MV-4-11 (cell line): ENCODE measurements at regions not wholly inside any gene's neighbourhood (a gene's known extent, or its start where the extent isn't known, plus 50 kb on each side); places are given as distances from the start of the nearest gene placed in this dataset.
A peak's percentile ranks its signal among the peaks of the same experiment; 100 is the strongest.
"Not testable (repeated sequence)": the region's sequence is repeated elsewhere in the genome, so short reads cannot be mapped to it uniquely, and the experiment has no call there.

Experiments used
- DNase-seq: peaks from one replicate; lab custom pipeline; 2025; lab: John Stamatoyannopoulos, UW

DNA sequence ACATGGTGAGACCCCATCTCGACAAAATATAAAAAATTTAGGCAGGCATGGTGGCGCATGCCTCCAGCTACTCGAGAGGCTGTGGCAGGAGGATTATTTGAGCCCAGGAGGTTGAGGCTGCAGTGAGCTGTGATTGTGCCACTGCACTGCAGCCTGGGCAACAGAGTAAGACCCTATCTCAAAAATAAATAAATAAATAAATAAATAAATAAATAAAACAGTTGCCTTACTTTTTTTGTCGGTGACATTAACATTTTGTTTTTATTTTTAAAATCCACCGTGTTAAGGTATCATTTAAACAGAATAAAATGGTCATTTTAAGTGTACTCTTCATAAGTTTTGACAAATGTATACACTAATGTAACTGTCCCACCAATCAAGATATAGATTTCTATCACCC, 57.0 kb downstream of the RASL11A start:
- DNase-seq = no peak

DNA sequence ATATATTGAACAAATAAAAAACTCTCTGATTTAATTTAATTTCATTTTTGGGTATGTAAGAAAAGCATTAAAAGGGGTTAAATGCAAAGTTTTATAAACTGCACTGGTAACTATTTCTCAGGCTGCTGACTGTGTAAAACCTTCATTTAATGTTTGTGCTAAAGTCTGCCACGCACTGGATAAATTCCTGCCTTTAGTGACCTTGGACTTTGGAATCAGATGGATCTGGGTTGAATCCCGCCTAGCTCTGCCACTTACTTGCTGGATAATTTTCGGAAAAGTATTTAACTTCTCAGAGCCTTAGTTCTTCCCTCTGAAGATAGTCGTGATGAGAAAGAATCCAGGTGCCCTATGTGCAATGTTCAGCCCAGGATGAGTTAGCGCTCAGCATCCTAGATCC, 58.6 kb downstream of the RASL11A start:
- no peak for DNase-seq

DNA sequence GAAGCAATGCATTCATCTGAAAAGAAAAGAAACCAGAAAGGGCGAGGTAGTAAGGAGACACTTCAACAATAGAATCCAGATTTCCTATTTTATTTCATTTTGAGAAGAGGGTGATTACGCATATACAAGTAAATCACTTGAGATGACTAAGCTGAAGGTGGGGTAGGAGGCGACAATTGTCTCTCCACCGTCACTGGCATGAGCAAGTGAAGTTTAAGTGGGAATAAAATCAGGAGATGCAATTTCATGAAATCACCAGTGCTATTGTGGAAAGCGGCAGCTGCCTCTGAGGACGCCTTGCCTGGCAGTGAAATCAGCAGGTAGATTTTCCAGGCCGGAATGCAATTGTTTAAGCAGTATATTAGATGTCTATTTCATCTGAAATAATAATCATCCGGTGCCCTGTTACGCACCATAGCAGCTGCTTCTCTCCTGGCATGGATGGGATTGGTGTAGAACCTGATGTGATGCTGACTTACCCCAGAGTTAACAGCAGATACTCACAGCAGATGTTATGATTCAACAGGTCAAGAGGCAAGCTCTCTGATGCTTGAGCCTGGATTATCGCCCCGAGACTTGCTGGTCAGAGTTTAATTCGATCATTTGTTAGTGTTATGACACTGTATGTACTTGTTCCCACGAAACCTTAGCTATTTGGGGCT, 64.3 kb downstream of the RASL11A start:
- DNase-seq = no peak

DNA sequence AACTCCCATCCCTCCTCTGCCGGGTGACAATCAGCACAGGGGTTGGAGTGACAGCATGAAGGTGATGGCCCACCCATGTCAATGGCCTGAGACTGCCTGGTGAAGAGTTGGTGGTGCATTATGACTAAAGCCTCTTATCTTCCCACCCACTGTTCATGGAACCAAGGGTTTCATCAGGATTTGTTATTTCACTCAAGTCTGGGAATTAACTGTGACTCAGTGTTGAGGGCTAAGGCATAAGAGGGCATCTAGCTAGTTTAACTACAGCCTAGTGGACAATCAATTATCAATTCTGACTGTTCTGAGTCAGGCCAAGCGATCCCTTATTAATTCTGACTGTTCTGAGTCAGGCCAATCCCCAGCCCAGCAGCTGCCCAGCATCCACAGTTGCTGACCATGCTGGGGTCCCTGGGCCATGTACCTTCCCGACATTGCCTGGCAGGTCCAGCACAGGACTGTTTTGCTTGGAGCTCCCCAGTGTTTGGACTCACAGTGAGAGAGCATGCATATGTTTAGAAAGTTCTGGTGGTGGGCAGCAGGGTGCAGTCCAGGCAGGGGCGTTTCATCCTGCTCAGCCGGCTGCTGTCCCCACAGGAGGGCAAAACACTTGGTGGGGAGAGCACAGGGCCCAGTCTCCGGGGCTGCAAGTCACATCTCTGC, 65.5 kb downstream of the RASL11A start:
- DNase-seq = no peak

DNA sequence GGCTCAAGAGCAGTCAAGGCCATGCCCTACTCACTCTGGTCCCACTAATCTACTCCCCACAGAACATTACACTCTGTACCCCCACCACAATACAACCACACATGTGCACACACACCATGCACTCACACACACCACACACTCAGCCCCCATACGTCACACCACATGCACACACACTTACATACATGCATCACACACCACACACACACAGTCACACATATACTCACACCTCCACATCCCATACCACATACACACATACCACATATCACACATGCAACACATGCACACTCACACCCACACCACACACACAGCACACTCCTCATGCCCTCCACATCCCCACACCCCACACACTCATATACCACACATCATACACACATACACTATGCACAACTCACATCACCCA, 67.6 kb downstream of the RASL11A start:
- DNase-seq = no peak

DNA sequence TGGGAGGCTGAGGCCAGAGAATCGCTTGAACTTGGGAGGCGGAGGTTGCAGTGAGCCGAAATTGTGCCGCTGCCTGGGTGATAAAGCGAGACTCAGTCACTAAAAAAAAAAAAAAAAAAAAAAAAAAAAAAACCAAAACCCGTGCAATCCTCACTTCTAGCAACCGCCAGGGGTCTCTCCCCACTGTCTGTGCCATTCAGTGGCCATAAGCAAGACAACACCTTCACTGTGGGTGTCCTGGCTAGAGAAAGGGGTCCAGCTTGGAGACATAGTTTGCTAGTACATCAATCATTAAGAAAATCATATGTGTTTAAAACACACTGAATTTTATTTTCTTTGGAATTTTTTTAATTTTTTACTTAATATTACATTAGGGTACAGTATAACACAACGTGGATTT, 68.2 kb downstream of the RASL11A start:
- no peak for DNase-seq

DNA sequence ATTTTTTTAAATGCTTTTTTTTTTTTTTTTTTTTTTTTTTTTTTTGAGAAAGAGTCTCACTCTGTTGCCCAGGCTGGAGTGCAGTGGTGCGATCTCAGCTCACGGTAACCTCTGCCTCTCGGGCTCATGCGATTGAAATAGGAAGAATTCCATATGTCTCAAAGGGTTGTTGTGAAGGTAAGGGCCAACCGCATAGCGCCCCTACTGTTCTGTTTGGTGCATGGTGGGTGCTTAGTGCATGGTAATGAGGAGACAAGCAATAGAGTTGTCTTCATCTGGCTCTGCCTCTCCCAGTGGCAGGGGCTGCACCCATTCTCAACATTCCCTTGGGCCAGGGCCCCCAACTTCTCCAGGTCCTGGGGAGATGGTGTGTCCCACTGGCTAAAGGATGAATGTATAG, 68.7 kb downstream of the RASL11A start:
- DNase-seq = peak; percentile 33

DNA sequence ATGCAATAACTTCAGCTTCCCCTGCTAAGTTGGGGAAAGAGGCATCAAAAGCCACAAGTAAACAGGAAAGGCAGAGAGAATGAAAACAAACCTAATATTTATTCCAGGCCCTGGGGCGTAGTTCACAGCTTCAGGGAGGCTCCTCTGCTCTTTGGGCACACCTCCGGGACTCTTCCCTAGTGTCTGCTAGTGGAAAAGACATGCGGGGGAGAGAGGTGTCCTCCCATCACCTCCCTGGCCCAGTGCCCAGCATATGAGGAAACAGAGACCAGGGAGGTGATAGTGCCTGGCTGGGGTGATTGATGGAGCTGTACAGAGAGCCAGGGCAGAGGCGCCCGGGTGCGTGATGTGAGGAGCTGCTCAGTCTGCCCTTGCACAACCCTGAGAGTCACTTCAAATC, 71.0 kb downstream of the RASL11A start:
- DNase-seq = no peak

DNA sequence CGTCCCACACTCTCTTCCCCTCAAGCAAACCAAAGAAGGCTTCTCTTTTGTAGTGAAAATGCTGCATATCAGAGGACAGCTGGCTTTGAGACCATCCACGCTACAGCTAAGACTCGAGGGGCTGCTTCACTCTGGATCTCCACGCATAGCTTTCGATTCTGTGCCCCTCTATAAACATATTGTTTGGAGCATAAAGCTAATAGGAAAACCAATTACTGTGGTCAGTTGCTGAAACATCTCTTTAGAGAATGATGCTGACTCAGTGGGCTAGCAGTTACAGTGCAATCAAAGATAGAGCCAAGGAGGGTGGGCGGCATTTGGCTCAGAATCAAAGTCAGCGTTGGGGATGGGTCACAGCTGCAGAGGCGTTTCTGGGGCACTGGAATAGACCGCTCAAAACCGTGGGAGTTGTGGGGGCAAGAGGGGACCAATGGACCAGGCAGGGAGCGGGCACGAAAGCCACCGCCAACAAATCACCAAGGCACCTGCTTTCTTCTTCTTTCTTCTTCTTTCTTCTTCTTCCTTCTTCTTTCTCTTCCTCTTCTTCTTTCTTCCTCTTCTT, 76.7 kb downstream of the RASL11A start:
- peak; percentile 30 for DNase-seq

DNA sequence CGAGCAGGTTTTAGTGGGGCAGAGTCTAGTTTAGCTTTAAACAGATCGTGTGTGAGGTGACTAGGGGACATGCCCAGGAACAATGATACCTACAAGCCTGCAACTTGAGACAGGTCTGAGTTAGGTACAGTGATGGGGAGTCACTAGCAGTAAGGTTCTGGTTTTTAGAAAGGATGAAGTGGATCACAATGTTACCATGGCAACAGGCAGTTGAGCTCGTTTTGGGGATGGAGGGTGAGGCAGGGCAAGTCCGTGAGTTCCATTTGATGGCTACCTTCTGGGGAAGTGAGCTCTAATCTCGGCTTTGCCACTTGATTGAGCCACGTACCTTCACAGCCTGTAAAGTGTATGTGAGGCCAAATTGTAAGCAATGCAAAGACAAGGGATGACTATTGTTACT, 76.0 kb upstream of the GTF3A start:
- no peak for DNase-seq

DNA sequence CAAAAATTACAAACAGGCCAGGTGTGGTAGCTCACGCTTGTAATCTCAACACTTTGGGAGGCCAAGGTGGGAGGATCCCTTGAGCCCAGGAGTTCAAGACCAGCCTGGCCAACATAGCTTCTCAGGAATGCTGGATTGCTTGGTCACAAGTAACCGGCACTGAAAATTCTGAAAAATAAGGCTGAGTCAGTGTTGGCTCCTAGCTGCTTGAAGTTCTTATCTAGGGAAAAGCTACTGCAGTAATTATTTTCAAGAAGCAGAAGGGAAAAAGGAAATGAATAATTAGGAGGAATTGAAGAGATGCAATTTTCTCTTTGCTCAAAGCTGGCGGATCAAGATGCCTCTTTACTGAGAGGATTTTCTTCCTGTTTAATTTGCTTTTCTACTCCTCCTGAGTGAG, 75.0 kb upstream of the GTF3A start:
- DNase-seq = no peak

DNA sequence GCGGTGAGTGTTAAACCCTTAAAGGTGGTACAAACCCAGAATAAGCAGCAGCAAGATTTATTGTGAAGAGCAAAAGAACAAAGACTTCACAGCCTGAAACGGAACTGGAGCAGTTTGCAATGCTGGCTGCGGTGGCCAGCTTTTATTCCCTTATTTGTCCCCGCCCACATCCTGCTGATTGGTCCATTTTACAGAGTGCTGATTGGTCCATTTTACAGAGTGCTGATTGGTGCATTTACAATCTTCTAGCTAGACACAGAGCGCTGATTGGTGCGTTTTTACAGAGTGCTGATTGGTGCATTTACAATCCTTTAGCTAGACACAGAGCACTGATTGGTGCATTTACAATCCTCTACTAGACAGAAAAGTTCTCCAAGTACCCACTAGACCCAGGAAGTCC, 73.6 kb upstream of the GTF3A start:
- DNase-seq = not testable (repeated sequence)

DNA sequence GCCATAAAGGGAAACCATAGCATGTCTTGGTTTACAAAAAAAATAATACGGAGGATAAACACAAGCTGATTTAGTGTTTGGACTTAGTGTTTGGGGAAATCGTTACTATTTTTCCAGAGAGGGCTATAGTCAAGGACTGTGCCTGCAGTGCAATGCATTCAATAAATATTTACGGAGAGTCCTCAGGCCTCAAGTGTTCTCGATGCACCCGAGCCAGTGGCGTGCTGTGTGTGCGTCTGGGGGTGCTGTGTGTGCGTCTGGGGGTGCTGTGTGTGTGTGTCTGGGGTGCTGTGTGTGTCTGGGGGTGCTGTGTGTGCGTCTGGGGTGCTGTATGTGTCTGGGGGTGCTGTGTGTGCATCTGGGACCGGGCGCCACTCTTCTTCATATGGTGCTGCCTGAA, 71.7 kb upstream of the GTF3A start:
- DNase-seq = no peak

DNA sequence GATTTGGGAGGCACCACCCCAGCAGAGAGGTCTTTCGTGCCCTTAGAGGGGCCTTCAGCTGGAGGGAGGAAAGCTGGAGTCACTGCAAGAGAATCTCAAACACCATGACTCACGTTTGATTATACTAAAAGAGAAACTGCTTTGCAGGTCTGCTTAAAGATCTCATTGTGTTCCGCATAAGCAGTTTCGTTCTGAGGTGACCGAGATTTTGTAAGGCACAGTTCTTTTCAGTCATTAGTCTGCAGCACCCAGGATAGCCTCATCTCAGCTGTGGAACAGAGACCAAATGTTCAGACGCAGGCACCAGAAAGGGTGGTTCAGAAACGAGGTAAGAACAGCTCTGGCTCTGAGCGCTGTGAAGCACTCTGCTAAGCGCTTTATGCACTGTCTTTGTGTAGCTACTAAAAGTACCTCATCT, 71.2 kb upstream of the GTF3A start:
- DNase-seq = peak; percentile 82

DNA sequence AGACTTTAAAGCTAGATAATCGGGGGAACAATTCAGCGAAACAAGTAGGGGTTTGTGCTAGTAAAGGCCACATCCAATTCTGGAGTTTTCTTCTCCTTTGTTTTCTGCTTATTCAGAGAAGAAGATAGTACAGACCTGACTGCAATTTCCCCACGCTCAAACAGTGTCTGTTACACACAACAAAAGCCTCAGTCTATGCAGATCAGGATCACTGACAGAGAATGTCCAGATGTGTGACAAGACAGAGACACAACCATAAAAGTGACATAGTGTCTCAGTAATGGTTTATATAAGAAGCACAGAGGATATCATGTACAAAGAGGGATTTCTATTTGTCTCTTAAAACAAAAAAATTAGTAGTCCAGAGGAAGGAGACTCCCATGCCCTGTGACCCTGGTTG, 70.7 kb upstream of the GTF3A start:
- DNase-seq = no peak

DNA sequence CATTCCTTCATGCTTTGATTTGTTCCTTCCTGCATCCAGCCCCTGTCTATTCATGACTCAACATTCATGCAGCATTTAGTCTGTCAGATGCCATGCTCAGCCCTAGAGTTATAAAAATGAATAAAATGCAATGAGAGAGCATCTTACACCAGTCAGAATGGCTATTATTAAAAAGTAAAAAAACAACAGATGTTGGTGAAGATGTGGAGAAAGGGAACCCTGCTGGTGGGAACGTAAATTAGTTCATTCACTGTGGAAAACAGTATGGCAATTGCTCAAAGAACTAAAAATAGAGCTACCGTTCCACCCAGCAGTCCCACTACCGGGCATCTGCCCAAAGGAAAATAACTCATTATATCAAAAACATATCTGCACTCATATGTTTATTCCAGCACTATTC, 70.0 kb upstream of the GTF3A start:
- DNase-seq = no peak

DNA sequence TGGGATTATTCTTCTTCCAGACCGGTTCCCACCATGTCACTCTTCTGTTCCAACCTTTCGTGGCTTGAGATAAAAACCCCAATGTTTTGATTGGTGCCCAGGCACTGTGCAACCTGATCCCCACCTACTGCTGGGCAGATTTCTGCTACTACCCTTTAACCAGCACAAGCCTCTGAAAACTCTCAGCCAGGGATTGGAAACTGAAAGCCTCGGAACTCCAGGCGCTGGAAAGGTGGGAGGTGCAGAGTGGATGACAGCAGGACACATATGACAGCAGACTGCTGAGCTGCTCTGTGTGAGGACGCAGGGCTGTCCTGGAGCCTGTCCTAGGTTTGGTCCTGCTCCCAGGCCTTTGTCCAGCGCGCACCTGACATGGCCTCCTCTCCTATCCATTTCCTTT, 68.5 kb upstream of the GTF3A start:
- DNase-seq = no peak

DNA sequence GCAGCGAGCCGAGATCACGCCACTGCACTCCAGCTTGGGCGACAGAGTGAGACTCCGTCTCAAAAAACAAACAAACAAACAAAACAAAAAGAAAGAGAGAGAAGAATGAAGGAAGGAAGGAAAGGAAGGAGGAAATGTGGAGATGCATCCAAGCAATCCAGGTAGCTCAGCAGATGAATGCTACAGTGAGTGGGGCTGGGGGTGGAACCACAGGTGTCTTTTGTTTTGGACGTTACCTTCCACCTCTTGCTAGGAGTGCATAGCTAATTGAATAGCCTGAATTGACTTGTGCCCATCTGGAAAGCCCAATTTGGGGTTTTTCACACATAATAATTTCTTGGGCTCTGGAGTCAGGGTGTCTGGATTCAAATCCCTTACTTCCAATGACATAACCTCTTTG, 66.0 kb upstream of the GTF3A start:
- no peak for DNase-seq

DNA sequence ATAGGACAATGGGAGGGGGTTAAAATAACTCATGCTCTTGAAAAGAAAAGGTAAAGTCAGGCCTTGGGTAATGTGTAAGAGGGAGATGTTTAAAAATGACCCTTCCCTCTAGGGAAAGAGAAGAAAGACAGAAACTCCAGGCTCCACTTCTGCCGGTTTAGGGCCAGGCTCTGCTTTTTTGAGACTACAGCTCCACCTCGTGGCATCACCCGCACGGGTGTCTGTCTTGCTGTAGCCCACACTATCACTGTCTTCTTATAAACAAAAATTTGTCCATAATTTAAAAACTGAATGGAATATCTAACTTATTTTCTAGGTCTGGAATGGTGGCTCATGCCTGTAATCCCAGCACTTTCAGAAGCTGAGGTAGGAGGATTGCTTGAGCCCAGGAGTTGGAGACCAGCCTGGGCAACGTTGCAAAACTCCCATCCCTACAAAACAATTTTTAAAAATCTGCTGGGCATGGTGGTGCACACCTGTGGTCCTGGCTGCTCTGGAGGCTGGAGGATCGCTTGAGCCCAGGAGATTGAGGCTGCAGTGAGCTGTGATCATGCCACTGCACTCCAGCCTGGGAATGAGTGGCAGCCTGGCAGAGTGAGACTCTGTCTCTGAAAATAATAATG, 65.1 kb upstream of the GTF3A start:
- peak; percentile 46 for DNase-seq

DNA sequence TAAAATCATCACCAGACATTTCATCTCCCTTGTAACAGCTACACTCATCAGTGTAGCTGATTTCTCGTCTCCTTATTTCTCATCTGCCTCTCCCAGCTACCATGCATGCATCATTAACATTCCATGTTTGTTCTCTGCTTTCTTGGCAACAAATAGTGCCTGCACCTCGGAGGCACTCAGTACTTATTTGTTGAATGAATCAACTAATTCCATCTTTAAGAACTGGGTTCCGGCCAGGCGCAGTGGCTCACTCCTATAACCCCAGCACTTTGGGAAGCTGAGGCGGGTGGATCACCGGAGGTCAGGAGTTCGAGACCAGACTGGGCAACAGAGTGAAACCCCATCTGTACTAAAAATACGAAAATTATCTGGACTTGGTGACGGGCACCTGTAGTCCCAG, 63.9 kb upstream of the GTF3A start:
- DNase-seq = no peak

DNA sequence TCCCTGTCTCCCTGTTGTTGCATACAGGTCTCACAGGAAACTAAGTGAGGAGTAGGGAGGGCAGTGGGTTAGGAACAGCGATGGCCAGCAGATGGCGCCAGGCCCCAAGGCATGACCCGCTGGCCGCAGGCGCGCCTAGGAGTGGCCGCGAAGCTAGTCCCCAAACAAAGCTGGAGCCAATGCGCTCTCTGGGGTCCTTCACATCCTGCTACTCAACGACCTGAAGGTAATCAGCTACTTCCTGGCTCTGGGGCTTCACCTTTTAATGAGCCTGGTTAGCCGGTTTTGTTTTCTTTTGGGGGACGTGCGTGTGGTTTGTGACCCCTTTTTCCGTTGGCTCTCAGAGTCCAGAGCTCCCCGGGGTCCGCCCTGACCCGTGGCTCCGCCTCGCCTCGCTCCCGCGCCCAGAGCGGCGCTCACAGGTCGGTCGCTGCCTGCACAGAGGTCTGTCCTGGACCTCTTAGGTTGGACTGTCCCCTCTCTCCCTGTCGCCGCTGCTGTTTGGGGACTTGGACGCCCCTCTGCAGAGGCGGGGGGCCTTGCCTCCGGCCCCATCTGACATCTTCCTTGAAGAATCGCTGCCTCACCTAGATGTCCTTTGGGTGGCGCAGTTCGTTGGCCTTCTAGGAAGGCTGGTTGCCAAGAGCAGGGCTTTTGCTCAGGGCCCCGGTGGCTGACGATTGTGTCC, 62.2 kb upstream of the GTF3A start:
- DNase-seq = peak; percentile 63

DNA sequence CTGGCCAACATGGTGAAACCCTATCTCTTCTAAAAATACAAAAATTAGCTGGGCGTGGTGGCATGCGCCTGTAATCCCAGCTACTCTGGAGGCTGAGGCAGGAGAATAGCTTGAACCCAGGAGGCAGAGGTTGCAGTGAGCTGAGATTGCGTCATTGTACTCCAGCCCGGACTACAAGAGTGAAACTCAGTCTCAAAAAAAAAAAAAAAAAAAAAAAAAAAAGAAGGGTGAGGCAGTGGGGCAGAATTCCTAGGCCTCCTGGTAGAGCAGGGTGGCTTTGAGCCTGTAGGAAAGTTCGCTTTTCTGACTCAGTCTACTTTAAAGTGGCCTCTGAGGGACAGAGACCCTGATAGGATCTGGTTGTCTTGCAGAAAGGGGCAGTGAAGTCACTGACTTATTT, 60.8 kb upstream of the GTF3A start:
- not testable (repeated sequence) for DNase-seq

DNA sequence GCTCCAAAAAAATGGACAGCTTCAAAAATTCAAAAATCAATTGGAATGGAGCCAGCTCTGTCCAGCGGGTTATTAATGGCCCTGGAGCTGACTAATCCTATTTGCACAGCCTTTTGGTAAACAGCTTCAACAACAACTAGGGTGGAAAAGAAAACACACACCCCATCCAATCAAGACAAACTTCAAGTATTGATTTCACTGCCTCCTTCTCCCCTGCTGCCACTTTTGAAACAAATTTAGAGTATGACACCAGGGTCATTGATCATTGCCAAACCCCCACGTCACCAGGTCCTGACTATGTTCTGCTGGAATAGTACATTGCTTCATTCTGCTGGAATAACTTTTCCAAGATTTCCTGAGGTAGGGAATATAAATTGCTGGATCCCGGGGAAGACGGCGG, 56.8 kb upstream of the GTF3A start:
- DNase-seq = no peak
